GM18870 (cell line): ENCODE measurements at regions not wholly inside any gene's neighbourhood (a gene's known extent, or its start where the extent isn't known, plus 50 kb on each side); places are given as distances from the start of the nearest gene placed in this dataset.

ENCODE experiments used
- ATAC-seq: cut with Tn5 transposase; IDR thresholded peaks from one replicate; pipeline ENCODE4 v1.9.1; 2021; ENCODE audit warnings: moderate library complexity; ENCODE audit not compliant: unreplicated experiment

- no peak for ATAC-seq
Observed at GRCh38 chr18:24975496-24976372, 376.2 kb downstream of the ZNF521 start.

- no peak for ATAC-seq
Observed at GRCh38 chr18:24976502-24976901, 375.5 kb downstream of the ZNF521 start.

- ATAC-seq = no peak
Observed at GRCh38 chr18:24979235-24979634, 372.7 kb downstream of the ZNF521 start.

GRCh38 chr18:24982831-24983230 is 369.1 kb downstream of the ZNF521 start:
- ATAC-seq = no peak

- no peak for ATAC-seq
Observed at GRCh38 chr18:24983566-24984139, 368.3 kb downstream of the ZNF521 start.

- ATAC-seq = no peak
Observed at GRCh38 chr18:24985586-24985985, 366.4 kb downstream of the ZNF521 start.

GRCh38 chr18:24986666-24987302 is 365.2 kb downstream of the ZNF521 start:
- no peak for ATAC-seq

- no peak for ATAC-seq
Observed at GRCh38 chr18:24987303-24988252, 364.4 kb downstream of the ZNF521 start.

- no peak for ATAC-seq
Observed at GRCh38 chr18:24988253-24988840, 363.6 kb downstream of the ZNF521 start.

GRCh38 chr18:24989760-24990593 is 362.0 kb downstream of the ZNF521 start:
- no peak for ATAC-seq

- no peak for ATAC-seq
Observed at GRCh38 chr18:24990671-24991134, 361.3 kb downstream of the ZNF521 start.

GRCh38 chr18:24991141-24992060 is 360.6 kb downstream of the ZNF521 start:
- no peak for ATAC-seq

GRCh38 chr18:24992491-24992890 is 359.5 kb downstream of the ZNF521 start:
- ATAC-seq = no peak

GRCh38 chr18:24993628-24994027 is 358.3 kb downstream of the ZNF521 start:
- no peak for ATAC-seq

GRCh38 chr18:24995056-24995455 is 356.9 kb downstream of the ZNF521 start:
- ATAC-seq = no peak

- no peak for ATAC-seq
Observed at GRCh38 chr18:24995755-24996154, 356.2 kb downstream of the ZNF521 start.

- ATAC-seq = no peak
Observed at GRCh38 chr18:24999650-25000267, 352.2 kb downstream of the ZNF521 start.

GRCh38 chr18:25001803-25002202 is 350.2 kb downstream of the ZNF521 start:
- ATAC-seq = no peak
